Ovary (tissue), 7 donors: ENCODE measurements at regions not wholly inside any gene's neighbourhood (a gene's known extent, or its start where the extent isn't known, plus 50 kb on each side); places are given as distances from the start of the nearest gene placed in this dataset.

ENCODE experiments used
- DNase-seq, 5 donors: peaks; one replicate each; pipeline ENCODE4 v3.0.0-alpha.2; 2019 to 2020
- H3K27ac ChIP-seq, 2 donors: fragments of 200-600 bp; one replicate each; pipeline versions ENCODE4 v1.5.1 to v1.8.0; 2019 to 2022
- H3K27me3 ChIP-seq: fragments of 200-600 bp; one replicate; pipeline ENCODE4 v1.8.0; 2022
- H3K36me3 ChIP-seq: fragments of 200-600 bp; sonication (generic); one replicate; pipeline ENCODE4 v1.5.1; 2019
- H3K4me1 ChIP-seq: one replicate; pipeline ENCODE4 v1.8.1; 2013; ENCODE audit warnings: mild to moderate bottlenecking, moderate library complexity; ENCODE audit not compliant: insufficient read depth
- H3K4me3 ChIP-seq: fragments of 200-600 bp; sonication (generic); one replicate; pipeline ENCODE4 v1.5.1; 2017
- H3K9me3 ChIP-seq, 2 donors: fragments of 200-600 bp in 1 of 2; sonication (generic) in 1 of 2; one replicate each; pipeline versions ENCODE4 v1.5.1 to v1.8.1; 2013 to 2019; ENCODE audit warnings: mild to moderate bottlenecking in 1 of 2, moderate library complexity in 1 of 2
- CTCF ChIP-seq, 3 donors: fragments of 450-650 bp in 2 of 3; fragments of 200-600 bp in 1 of 3; IDR thresholded peaks; one replicate each; pipeline versions ENCODE4 v1.5.1 to v1.8.0; 2016 to 2022; ENCODE audit warnings: antibody characterized with exemption in 3 of 3, mild to moderate bottlenecking in 1 of 3
- EP300 ChIP-seq: sonication (generic); formaldehyde crosslinking; IDR thresholded peaks from one replicate; pipeline ENCODE4 v1.6.1; 2017; ENCODE audit warnings: antibody characterized with exemption
- POLR2A ChIP-seq: fragments of 450-650 bp; IDR thresholded peaks from one replicate; pipeline ENCODE4 v1.6.1; 2017; ENCODE audit warnings: antibody characterized with exemption, mild to moderate bottlenecking, moderate library complexity
- whole genome bisulfite sequencing, 3 donors: extraction: QIAGEN DNeasy Blood & Tissue Kit in 1 of 3; methylation state at CpG; one replicate each; pipeline versions ENCODE4 v1.1.5 to v1.1.7; 2013 to 2017; 5-methylcytosine and 5-hydroxymethylcytosine counted together
- intact Hi-C, 4 donors: fragments of 100-400 bp; cut with DNase I; formaldehyde crosslinking; loops; one replicate each; pipeline versions ENCODE4 v1.11.0 to v1.15.1; 2022 to 2023
- donor health status: DM: no; HTN: no; CAD: no; lungs with moderate emphysema.
- donor health status: DM: no; HTN: no; CAD: no.
- donor health status: Bipolar disorder and iron deficiency.
- donor health status: DM: no; HTN: no; CAD: no.
- donor health status: DM: yes; HTN: yes; CAD: no.

GRCh38 chr13:104043184-104043583 is 977.0 kb upstream of the SLC10A2 start:
- no peak for DNase-seq
- Histone ChIP-seq H3K27me3 (no peaks in the 10 kb centered on the region), H3K4me3 (no peak overlapping the region), H3K27ac (no peak overlapping the region), H3K9me3 (no peaks in the 10 kb centered on the region), H3K4me1 (no peaks in the 10 kb centered on the region), H3K36me3 (no peaks in the 10 kb centered on the region)
- TF ChIP-seq CTCF (IDR thresholded peaks at IDR 0.05) (no peak), POLR2A (no peak), EP300 (no peak)
- 80 to 85% (median 82%) methylated on average over 2 of the region's 2 CpGs for WGBS, 3 donors
- intact Hi-C loops = no loop called here

- H3K4me3 ChIP-seq = no peak overlapping the region
- H3K4me1 ChIP-seq = no peaks in the 10 kb centered on the region
- no peak for DNase-seq
- H3K9me3 ChIP-seq = no peaks in the 10 kb centered on the region
- 75 to 89% (median 82%) methylated on average over 2 of the region's 2 CpGs for WGBS, 3 donors
- H3K36me3 ChIP-seq = no peaks in the 10 kb centered on the region
- no peaks in the 10 kb centered on the region for H3K27me3 ChIP-seq
- no peak for TF ChIP-seq POLR2A
- TF ChIP-seq CTCF (IDR thresholded peaks at IDR 0.05) = no peak
- no peak for TF ChIP-seq EP300
- no peak overlapping the region for H3K27ac ChIP-seq
- intact Hi-C loops = no loop called here
Observed at GRCh38 chr13:104034891-104035290, 968.7 kb upstream of the SLC10A2 start.

GRCh38 chr13:104025303-104025702 is 959.1 kb upstream of the SLC10A2 start:
- no peaks in the 10 kb centered on the region for H3K36me3 ChIP-seq
- H3K27ac ChIP-seq = no peak overlapping the region
- intact Hi-C loops = no loop called here
- H3K4me1 ChIP-seq = no peaks in the 10 kb centered on the region
- WGBS, 3 donors = 42 to 59% (median 48%) methylated on average over 2 of the region's 2 CpGs
- TF ChIP-seq POLR2A = no peak
- no peak for TF ChIP-seq EP300
- TF ChIP-seq CTCF (IDR thresholded peaks at IDR 0.05) = no peak
- no peaks in the 10 kb centered on the region for H3K9me3 ChIP-seq
- no peak for DNase-seq
- no peaks in the 10 kb centered on the region for H3K27me3 ChIP-seq
- no peak overlapping the region for H3K4me3 ChIP-seq

GRCh38 chr13:104024416-104025170 is 958.4 kb upstream of the SLC10A2 start:
- Histone ChIP-seq H3K4me3 (no peak overlapping the region), H3K4me1 (no peaks in the 10 kb centered on the region), H3K27me3 (no peaks in the 10 kb centered on the region), H3K36me3 (no peaks in the 10 kb centered on the region), H3K9me3 (no peaks in the 10 kb centered on the region), H3K27ac (no peak overlapping the region)
- WGBS, 3 donors = 35 to 49% (median 37%) methylated on average over 4 of the region's 4 CpGs
- intact Hi-C loops = no loop called here
- DNase-seq = no peak
- TF ChIP-seq EP300 (no peak), CTCF (IDR thresholded peaks at IDR 0.05) (no peak), POLR2A (no peak)
